HepG2 (cell line): ENCODE measurements at regions not wholly inside any gene's neighbourhood (a gene's known extent, or its start where the extent isn't known, plus 50 kb on each side); places are given as distances from the start of the nearest gene placed in this dataset.

Experiments
- NRL ChIP-seq: sonication (generic); formaldehyde crosslinking; IDR thresholded peaks from 2 replicates; pipeline ENCODE4 v1.5.0; 2020; ENCODE audit warnings: missing genetic modification reagents, mild to moderate bottlenecking, moderate library complexity, borderline replicate concordance
- SP1 ChIP-seq, 2 experiments: fragments of 450-650 bp in 1 of 2; sonication (generic) in 1 of 2; formaldehyde crosslinking in 1 of 2; IDR thresholded peaks; 2 replicates each; pipeline versions ENCODE4 v1.4.0 to v1.6.1; 2016 to 2020; ENCODE audit warnings: missing genetic modification reagents in 1 of 2
- TAF1 ChIP-seq: sonication (generic); formaldehyde crosslinking; IDR thresholded peaks from 2 replicates; pipeline ENCODE4 v1.4.0; 2020; ENCODE audit warnings: missing genetic modification reagents

GRCh38 chr12:125509195-125509594 is 444.0 kb downstream of the AACS start:
- TF ChIP-seq SP1 (IDR thresholded peaks at IDR 0.05) (no peak), SP1 (CRISPR knock-in tag; IDR thresholded peaks at IDR 0.05) (no peak), NRL (CRISPR knock-in tag) (no peak), TAF1 (CRISPR knock-in tag) (no peak)
